HG02759 (cell line): ENCODE measurements at regions not wholly inside any gene's neighbourhood (a gene's known extent, or its start where the extent isn't known, plus 50 kb on each side); places are given as distances from the start of the nearest gene placed in this dataset.

Experiments
- ATAC-seq: cut with Tn5 transposase; IDR thresholded peaks from one replicate; pipeline ENCODE4 v1.9.1; 2021; ENCODE audit warnings: mild to moderate bottlenecking, moderate library complexity; ENCODE audit not compliant: unreplicated experiment

DNA sequence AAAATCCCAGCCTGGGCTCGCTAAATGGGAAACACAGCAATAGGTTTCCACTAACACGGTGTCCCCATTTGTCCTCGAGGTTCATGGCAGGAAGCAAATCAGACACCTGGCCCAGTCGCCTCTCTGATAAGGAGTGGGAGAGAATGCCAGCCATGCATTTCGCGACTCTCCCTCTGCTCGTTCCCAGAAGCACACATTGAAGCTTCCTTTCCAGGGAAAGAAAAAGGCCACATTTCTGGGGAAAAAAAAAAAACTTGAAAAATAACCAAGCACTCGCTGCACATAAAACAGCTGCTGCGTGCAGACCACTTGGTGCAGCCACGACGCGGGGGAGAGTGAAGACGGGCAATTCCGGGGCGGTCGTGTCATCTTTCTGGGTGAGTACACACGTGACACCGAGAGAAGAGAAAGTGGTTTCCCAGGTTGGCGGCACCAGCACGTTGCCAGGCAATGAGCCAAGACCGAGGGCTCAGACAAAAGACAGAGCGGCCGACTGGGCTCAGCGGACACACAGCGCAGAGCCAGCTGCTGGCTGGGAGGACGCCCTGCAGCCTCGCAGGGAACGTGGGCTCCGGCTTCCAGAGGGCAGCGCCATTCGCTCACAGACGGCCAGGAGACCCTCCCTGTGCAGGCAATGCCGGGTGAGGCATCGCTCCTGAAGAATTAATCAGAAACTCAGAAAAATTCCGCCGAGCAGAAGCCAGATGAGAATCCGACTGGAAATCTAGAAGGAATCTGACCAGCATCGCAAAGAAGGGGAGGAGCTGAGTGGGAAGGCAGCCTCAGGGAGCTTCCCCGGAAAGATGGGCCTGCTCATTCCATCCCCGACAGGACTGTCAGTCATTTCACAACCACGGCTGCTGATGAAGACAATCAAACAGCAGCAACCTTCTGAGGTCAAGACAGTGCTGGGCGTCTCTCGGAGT lies 83.2 kb upstream of the IRS2 start:
- ATAC-seq: peak; percentile 70

- no peak for ATAC-seq
Measured at GRCh38 chr13:109868578-109869311, 82.4 kb upstream of the IRS2 start.

GRCh38 chr13:109867766-109868165 lies 81.4 kb upstream of the IRS2 start:
- no peak for ATAC-seq

DNA sequence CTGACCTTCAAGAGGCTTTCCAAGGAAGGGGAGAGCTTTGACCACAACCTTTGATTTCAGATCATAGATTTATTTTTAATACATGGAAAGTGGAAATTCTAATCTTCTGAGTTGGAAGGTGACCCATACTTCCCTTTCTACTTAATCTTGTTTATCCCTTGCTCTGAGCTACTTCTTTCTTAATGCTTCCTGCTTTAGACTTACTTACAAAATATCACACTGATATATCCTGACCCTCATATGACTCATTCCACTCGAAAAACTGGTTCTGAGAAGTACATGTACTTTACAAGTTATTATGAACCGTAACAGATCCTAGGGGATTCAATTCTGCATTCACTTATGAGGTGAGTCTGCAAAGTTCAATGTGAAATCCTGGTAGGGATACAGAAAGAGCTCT lies 76.2 kb upstream of the IRS2 start:
- ATAC-seq: no peak

DNA sequence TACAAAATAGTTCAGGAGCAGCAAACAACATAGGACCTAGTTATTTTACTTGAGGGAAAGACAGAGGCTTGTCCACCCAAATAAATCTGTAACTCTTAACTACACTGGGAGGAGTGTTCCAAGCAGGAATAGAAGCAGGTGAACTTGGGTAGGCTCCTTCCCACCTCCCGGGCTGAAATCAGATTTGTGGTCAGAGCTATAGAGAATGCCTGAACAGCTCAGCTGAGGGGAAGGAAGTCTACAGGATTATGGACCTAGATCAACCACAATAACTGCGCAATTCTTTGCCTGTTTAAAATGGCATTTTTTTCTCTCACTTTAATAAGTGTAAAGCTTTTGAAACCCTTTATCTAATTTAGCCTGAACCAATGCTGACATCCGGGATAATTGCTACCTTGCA lies 73.5 kb upstream of the IRS2 start:
- no peak for ATAC-seq

- no peak for ATAC-seq
Measured at GRCh38 chr13:109859216-109859835, 72.9 kb upstream of the IRS2 start.

GRCh38 chr13:109858319-109858718 lies 71.9 kb upstream of the IRS2 start:
- ATAC-seq: no peak

GRCh38 chr13:109857803-109858202 lies 71.4 kb upstream of the IRS2 start:
- no peak for ATAC-seq

DNA sequence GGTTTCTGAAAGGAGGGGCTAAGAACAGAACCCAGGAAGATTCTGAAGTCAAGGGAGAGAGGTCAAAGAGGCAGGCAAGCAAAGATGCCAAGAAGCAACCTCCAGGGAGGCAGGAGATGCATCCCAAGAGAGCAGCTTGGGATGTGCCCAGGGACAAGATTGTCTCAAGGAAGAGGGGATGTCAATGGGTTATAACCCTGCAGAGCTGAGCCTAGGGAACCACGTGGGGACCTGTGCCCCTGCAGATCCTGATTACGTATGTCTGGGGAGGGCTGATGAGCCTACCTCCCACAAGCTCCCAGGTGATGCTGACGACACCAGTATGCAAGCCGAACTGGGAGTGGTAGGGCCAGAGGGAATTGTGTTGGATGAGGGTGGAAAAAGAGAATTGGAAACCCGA lies 70.9 kb upstream of the IRS2 start:
- no peak for ATAC-seq

GRCh38 chr13:109856350-109856749 lies 70.0 kb upstream of the IRS2 start:
- no peak for ATAC-seq

DNA sequence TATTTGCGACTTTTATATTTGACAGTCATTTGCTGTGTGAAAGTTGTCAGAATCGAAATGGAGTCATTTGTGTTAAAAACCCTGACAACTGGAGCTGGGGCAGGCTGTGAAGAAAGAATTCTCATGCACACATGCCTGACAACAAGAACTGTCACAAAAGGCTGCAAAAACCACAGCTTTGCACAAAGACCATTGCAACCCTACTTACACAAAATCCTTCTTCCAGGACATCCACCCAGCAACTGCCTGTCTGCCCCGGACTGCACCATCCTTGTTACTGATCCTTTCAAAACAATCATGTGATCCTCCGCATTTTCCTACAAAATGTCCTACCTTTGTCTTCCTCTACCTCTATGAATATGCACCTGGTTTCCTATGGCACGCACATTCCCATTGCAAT lies 66.8 kb upstream of the IRS2 start:
- ATAC-seq: no peak

- no peak for ATAC-seq
Measured at GRCh38 chr13:109846185-109846584, 59.8 kb upstream of the IRS2 start.

DNA sequence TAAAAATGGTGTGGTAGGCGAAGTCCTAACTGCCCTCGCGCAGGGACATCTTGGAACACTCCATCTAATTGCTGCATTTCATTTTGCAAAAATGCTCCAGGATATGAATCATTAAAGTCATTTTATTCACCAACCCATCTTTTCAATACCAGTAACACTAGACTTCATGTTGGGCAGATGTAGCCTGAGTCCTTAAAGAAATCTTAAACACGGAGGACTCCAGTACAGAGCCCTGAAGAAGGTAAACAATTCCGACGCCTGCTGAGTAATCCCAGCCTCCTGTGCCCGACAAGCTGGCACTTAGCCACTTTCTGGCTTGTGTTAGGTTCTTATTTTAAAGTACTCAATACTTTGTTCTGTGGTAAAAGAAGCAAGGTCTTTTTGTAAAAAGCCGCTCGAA lies 58.0 kb upstream of the IRS2 start:
- ATAC-seq: no peak

- no peak for ATAC-seq
Measured at GRCh38 chr13:109843695-109844094, 57.3 kb upstream of the IRS2 start.

GRCh38 chr13:109842212-109842920 lies 56.0 kb upstream of the IRS2 start:
- no peak for ATAC-seq

DNA sequence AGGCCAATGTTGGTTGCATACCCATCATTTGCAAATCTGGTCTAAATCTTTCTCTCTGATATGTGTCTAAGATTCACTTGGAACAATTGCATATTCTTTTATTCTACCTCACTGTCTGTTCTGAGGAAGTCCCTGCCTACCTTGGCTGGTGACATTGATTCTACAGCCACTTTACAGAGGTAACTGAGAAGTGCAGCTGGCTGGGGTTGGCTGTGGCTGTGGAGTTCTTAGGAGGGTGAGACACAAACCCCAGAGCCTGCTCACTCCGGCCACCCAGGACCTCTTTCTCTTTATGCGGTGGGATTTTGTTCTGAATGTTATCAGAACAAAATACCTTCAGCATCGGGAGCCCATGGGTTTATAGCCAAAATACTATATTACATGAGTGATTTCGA lies 54.5 kb upstream of the IRS2 start:
- no peak for ATAC-seq

- no peak for ATAC-seq
Measured at GRCh38 chr13:109840201-109840892, 54.0 kb upstream of the IRS2 start.

DNA sequence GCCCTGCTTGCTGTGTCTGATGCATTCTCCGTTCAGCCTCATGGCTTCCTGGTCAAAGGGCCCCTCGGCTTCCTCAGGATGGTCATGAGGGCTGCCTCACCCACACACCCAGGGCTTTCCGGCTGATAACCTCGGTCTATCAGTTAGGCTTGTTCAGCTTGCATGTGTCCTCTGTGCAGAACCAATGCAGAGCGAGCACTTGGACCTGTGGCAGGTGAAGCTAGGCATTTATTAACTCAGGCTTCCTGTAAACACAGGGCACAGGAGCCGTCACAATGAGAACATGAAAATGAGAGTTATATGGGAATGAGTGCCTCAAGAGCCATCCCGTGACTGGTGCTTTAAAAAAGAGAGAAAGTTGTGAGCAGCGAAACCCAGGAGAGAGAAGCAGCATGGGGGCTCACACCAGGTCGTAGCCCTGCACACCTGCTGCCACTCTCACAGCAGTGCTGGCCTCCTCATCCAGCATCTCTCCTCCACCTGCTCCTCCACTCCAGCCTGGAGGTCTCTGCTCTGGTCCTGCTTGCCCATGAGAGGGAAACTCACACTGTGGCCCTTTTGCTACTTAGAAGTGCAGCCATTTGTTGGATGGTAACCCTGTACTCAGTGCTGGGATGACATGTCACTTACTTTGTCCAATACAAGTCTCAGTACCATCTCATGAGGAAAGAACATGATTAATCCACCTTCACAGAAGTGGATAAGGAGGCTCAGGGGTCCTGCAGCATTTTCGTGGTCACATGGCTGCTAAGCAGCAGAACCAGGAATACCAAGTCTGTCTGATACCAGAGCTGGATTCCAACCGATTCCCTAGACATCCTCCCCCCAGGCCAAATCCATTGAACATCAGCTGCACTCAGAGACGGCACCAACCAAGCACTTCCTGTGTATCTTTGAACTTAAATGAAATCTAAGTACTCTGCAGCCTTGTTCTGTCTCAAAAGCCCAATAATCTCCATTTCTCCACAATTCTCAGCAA lies 50.5 kb upstream of the IRS2 start:
- ATAC-seq: peak; percentile 61
